DOHH2 (cell line): ENCODE measurements at regions not wholly inside any gene's neighbourhood (a gene's known extent, or its start where the extent isn't known, plus 50 kb on each side); places are given as distances from the start of the nearest gene placed in this dataset.

Source experiments
- EZH2phosphoT487 ChIP-seq: fragments of 200-600 bp; sonication (generic); IDR thresholded peaks from 2 replicates; pipeline ENCODE4 v1.6.1; 2017; ENCODE audit warnings: borderline replicate concordance, mild to moderate bottlenecking, antibody characterized with exemption, low read length, moderate library complexity, mixed read lengths
- TF ChIP-seq, protein P1 (sequence below): fragments of 200-600 bp; sonication (generic); IDR thresholded peaks from one replicate; pipeline ENCODE4 v1.5.1; 2014; ENCODE audit warnings: antibody characterized with exemption, mild to moderate bottlenecking, low read depth, low read length; ENCODE audit not compliant: poor library complexity, severe bottlenecking

DNA sequence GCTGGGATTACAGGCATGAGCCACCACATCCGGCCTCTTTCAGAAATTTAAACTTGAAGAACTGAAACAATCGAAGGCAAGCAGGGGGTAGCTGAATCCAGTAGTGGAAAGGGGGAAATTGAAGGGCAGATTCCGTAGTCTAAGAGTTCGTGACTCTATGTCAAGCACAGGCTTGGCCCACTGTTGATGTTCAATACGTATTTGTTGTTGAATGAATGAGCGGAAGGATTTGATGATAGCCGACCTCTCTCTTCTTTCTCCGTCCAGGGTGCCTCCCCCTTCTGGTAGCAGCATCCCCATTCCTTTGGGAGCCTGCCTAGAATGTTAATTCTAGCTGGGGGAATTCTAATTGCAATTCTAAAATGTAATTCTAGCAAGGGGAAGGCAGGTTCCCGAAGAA, 59.8 kb upstream of the MED13L start:
- TF ChIP-seq, protein P1, sequence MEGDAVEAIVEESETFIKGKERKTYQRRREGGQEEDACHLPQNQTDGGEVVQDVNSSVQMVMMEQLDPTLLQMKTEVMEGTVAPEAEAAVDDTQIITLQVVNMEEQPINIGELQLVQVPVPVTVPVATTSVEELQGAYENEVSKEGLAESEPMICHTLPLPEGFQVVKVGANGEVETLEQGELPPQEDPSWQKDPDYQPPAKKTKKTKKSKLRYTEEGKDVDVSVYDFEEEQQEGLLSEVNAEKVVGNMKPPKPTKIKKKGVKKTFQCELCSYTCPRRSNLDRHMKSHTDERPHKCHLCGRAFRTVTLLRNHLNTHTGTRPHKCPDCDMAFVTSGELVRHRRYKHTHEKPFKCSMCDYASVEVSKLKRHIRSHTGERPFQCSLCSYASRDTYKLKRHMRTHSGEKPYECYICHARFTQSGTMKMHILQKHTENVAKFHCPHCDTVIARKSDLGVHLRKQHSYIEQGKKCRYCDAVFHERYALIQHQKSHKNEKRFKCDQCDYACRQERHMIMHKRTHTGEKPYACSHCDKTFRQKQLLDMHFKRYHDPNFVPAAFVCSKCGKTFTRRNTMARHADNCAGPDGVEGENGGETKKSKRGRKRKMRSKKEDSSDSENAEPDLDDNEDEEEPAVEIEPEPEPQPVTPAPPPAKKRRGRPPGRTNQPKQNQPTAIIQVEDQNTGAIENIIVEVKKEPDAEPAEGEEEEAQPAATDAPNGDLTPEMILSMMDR: no peak
- TF ChIP-seq EZH2phosphoT487: no peak
